Aorta (tissue), 5 donors: ENCODE measurements at regions not wholly inside any gene's neighbourhood (a gene's known extent, or its start where the extent isn't known, plus 50 kb on each side); places are given as distances from the start of the nearest gene placed in this dataset.

Experiments
- ATAC-seq: fragments of 200-7000 bp; cut with Tn5 transposase; one replicate; pipeline ENCODE4 v1.9.1; 2022; ENCODE audit warnings: moderate library complexity; ENCODE audit not compliant: low FRiP score
- DNase-seq, 2 donors: peaks; one replicate each; pipeline ENCODE4 v3.0.0-alpha.2; 2020
- H3K27ac ChIP-seq, 2 donors: one replicate each; pipeline ENCODE4 v1.5.1; 2013; ENCODE audit warnings: low read length in 2 of 2, mild to moderate bottlenecking in 2 of 2, moderate library complexity in 2 of 2, control low read depth in 1 of 2, inconsistent platforms in 1 of 2, low read depth in 1 of 2
- H3K27me3 ChIP-seq, 2 donors: one replicate each; pipeline ENCODE4 v1.6.1; 2013; ENCODE audit warnings: control low read depth in 1 of 2, low read length in 1 of 2, mild to moderate bottlenecking in 1 of 2, moderate library complexity in 1 of 2; ENCODE audit not compliant: insufficient read depth in 2 of 2, control insufficient read depth in 1 of 2
- H3K36me3 ChIP-seq, 2 donors: one replicate each; pipeline ENCODE4 v1.6.1; 2013; ENCODE audit warnings: control low read depth in 1 of 2, low read length in 1 of 2, mild to moderate bottlenecking in 1 of 2; ENCODE audit not compliant: insufficient read depth in 2 of 2, control insufficient read depth in 1 of 2
- H3K4me1 ChIP-seq, 2 donors: one replicate each; pipeline ENCODE4 v1.6.1; 2013; ENCODE audit warnings: low read length in 2 of 2, control low read depth in 1 of 2, mild to moderate bottlenecking in 1 of 2, moderate library complexity in 1 of 2; ENCODE audit not compliant: insufficient read depth in 2 of 2, control insufficient read depth in 1 of 2
- H3K4me3 ChIP-seq, 2 donors: one replicate each; pipeline ENCODE4 v1.5.1; 2013; ENCODE audit warnings: low read length in 2 of 2, control low read depth in 1 of 2, mild to moderate bottlenecking in 1 of 2
- H3K9me3 ChIP-seq: one replicate; pipeline ENCODE4 v1.6.1; 2013; ENCODE audit warnings: mild to moderate bottlenecking, low read length; ENCODE audit not compliant: control insufficient read depth
- WGBS, 2 donors: extraction: QIAGEN DNeasy Blood & Tissue Kit; methylation state at CpG; one replicate each; pipeline ENCODE4 v1.1.7; 2013; 5-methylcytosine and 5-hydroxymethylcytosine counted together
- intact Hi-C, 2 donors: fragments of 100-400 bp; cut with DNase I; formaldehyde crosslinking; loops; one replicate each; pipeline versions ENCODE4 v1.14.2 to v1.15.0; 2022
- donor health status: healthy with polysubstance abuse.
- donor health status: Bipolar disorder and iron deficiency.
- donor health status: DM: no; HTN: no; CAD: no.
- donor health status: DM: no; HTN: no; CAD: no.
- donor health status: DM: yes; HTN: yes; CAD: no.

- Histone ChIP-seq H3K9me3 (no peaks in the 10 kb centered on the region), H3K36me3 (no peaks in the 10 kb centered on the region), H3K4me3 (no peak overlapping the region), H3K27ac (no peak overlapping the region), H3K4me1 (no peaks in the 10 kb centered on the region), H3K27me3 (no peaks in the 10 kb centered on the region)
- ATAC-seq (no peak), DNase-seq (no peak)
- intact Hi-C loops: no loop called here
- 36 to 39% methylated on average over 8 of the region's 8 CpGs for WGBS, 2 donors
Observed at GRCh38 chr2:66794070-66794469, 359.1 kb downstream of the MEIS1 start.

DNA sequence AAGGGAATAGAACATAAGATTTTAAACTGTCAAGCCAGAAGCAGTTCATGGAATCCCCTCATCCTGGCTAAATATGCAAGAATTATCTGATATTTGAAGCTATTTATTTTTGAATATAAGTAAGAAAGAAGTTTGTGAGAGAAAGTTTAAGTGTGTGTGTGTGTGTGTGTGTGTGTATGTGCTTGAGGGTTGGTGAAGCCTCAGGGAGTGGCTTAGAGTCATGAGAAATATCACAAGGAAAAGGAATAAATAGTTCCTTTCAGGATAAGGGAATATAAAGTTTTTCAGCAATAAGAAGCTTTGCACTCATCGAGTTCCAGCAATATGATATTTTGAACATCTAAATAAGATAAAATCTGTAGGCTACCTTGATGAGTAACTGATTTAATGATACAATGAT, 359.6 kb downstream of the MEIS1 start:
- no peaks in the 10 kb centered on the region for H3K4me1 ChIP-seq
- H3K27me3 ChIP-seq: no peaks in the 10 kb centered on the region
- no peak overlapping the region for H3K27ac ChIP-seq
- intact Hi-C loops: no loop called here
- no peaks in the 10 kb centered on the region for H3K36me3 ChIP-seq
- WGBS, 2 donors: 82 to 90% methylated on average over 1 of the region's 1 CpG
- H3K9me3 ChIP-seq: no peaks in the 10 kb centered on the region
- ATAC-seq: no peak
- no peak for DNase-seq
- no peak overlapping the region for H3K4me3 ChIP-seq

DNA sequence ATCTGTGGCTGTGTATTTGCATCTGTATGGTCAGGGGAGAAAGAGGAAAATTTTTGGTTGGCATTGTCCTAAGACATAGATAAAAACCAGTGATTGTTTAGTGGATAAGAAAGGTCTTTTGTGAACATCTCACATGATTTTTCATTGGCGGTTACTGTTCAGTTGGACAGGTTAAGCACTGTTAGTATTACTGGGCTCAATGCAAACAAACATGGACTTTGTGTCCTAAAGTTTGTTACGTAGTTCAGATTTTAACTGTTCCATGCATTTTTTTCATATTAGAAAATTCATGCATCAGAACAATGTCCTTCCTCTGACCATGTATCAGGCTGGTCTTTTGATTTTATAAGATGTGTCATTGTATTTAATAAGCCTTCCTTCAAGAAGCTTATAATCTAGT, 368.0 kb downstream of the MEIS1 start:
- Histone ChIP-seq H3K27ac (no peak overlapping the region), H3K27me3 (no peaks in the 10 kb centered on the region), H3K4me3 (no peak overlapping the region), H3K4me1 (no peaks in the 10 kb centered on the region), H3K9me3 (peaks cover 1% of the 10 kb centered on the region), H3K36me3 (no peaks in the 10 kb centered on the region)
- ATAC-seq (no peak), DNase-seq (no peak)
- 95 to 98% methylated on average over 2 of the region's 2 CpGs for WGBS, 2 donors
- intact Hi-C loops: no loop called here

- Histone ChIP-seq H3K9me3 (peaks cover 1% of the 10 kb centered on the region), H3K4me3 (no peak overlapping the region), H3K27me3 (no peaks in the 10 kb centered on the region), H3K4me1 (no peaks in the 10 kb centered on the region), H3K27ac (no peak overlapping the region), H3K36me3 (no peaks in the 10 kb centered on the region)
- DNase-seq (no peak), ATAC-seq (no peak)
- WGBS, 2 donors: 58 to 67% methylated on average over 2 of the region's 2 CpGs
- intact Hi-C loops: no loop called here
Observed at GRCh38 chr2:66803726-66804125, 368.8 kb downstream of the MEIS1 start.

DNA sequence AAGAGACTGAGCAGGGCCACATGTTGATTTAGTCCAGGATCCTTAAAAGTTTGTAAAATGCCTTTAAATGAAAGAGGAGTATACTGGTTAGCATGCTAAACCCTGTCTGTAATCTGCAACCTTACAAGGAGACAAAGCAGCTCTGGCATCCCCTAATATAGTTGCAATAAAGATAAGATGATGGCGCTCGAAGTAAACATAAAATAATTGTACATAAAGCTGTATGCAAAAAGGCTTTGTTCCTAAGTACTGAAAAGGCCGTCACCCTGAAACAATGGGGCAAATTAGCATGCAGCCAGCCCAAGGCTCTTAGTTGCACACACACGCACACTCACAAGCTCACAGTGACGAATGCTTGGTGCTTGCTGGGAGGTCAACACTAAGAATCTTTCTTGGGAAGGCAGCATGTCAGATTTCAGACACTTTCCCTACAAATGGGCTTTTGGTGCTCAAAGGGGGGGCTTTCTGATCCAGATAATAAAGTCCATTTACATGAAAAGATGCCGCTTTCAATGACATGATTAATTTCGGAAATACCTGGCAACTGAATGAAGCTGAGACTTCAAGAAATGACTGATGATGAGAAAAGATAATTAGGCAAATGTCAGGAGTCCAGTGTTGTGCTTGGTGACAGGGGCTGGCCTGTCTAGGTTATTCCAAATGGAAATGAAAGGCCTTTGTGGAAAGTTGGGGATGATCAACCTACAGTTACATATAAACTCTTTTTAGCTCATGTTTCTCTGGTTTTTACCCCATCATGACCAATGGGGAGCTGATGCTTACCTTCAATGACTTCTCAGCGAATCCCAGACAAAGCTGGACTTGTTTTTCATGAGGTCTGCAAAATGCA, 370.3 kb downstream of the MEIS1 start:
- H3K9me3 ChIP-seq: peaks cover 1% of the 10 kb centered on the region
- H3K4me3 ChIP-seq: no peak overlapping the region
- intact Hi-C loops: no loop called here
- DNase-seq (no peak), ATAC-seq (no peak)
- no peak overlapping the region for H3K27ac ChIP-seq
- H3K36me3 ChIP-seq: no peaks in the 10 kb centered on the region
- H3K27me3 ChIP-seq: no peaks in the 10 kb centered on the region
- 86 to 89% methylated on average over 8 of the region's 8 CpGs for WGBS, 2 donors
- no peaks in the 10 kb centered on the region for H3K4me1 ChIP-seq

- intact Hi-C loops: no loop called here
- Histone ChIP-seq H3K9me3 (no peaks in the 10 kb centered on the region), H3K4me3 (no peak overlapping the region), H3K27ac (no peak overlapping the region), H3K4me1 (no peaks in the 10 kb centered on the region), H3K27me3 (no peaks in the 10 kb centered on the region), H3K36me3 (no peaks in the 10 kb centered on the region)
- WGBS, 2 donors: 64 to 65% methylated on average over 3 of the region's 3 CpGs
- ATAC-seq (no peak), DNase-seq (no peak)
Observed at GRCh38 chr2:66805968-66806367, 371.0 kb downstream of the MEIS1 start.

- Histone ChIP-seq H3K4me1 (peaks cover 0 to 2% of the 10 kb centered on the region in 2 donors), H3K9me3 (no peaks in the 10 kb centered on the region), H3K4me3 (no peak overlapping the region), H3K36me3 (no peaks in the 10 kb centered on the region), H3K27me3 (no peaks in the 10 kb centered on the region), H3K27ac (no peak overlapping the region)
- ATAC-seq (no peak), DNase-seq (no peak)
- intact Hi-C loops: no loop called here
- WGBS, 2 donors: 0 to 11% methylated on average over 1 of the region's 1 CpG
Observed at GRCh38 chr2:66813525-66813924, 378.6 kb downstream of the MEIS1 start.

- intact Hi-C loops: no loop called here
- Histone ChIP-seq H3K36me3 (no peaks in the 10 kb centered on the region), H3K27ac (no peak overlapping the region), H3K9me3 (peaks cover 2% of the 10 kb centered on the region), H3K4me1 (peaks cover 0 to 2% of the 10 kb centered on the region in 2 donors), H3K27me3 (no peaks in the 10 kb centered on the region), H3K4me3 (no peak overlapping the region)
- DNase-seq: no peak
- ATAC-seq: no peak
- WGBS, 2 donors: 67 to 71% methylated on average over 2 of the region's 2 CpGs
Observed at GRCh38 chr2:66813976-66814375, 379.1 kb downstream of the MEIS1 start.

DNA sequence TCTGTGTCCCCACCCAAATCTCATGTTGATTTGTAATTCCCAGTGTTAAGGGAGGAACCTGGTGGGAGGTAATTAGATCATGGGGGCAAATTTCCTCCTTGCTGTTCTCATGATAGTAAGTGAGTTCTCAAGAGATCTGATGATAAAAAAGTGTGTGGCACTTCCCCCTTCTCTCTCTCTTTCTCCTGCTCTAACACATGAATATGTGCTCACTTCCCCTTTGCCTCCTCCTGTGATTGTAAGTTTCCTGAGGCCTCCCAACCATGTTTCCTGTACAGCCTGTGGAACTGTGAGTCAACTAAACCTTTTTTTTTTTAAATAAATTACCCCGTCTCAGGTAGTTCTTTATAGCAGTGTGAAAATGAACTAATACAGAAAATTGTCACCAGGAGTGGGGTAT, 380.0 kb downstream of the MEIS1 start:
- H3K36me3 ChIP-seq: no peaks in the 10 kb centered on the region
- H3K27ac ChIP-seq: no peak overlapping the region
- peaks cover 0 to 2% of the 10 kb centered on the region in 2 donors for H3K4me1 ChIP-seq
- no peaks in the 10 kb centered on the region for H3K27me3 ChIP-seq
- peaks cover 2% of the 10 kb centered on the region for H3K9me3 ChIP-seq
- intact Hi-C loops: no loop called here
- H3K4me3 ChIP-seq: no peak overlapping the region
- DNase-seq: no peak
- ATAC-seq: no peak
- WGBS, 2 donors: 96 to 97% methylated on average over 1 of the region's 1 CpG
